Muscle of back (tissue), 3 donors: ENCODE measurements at regions not wholly inside any gene's neighbourhood (a gene's known extent, or its start where the extent isn't known, plus 50 kb on each side); places are given as distances from the start of the nearest gene placed in this dataset.

Experiments
- DNase-seq, 3 donors: peaks; one replicate each; pipeline versions ENCODE4 v3.0.0 to v3.0.0-alpha.2; 2013

DNA sequence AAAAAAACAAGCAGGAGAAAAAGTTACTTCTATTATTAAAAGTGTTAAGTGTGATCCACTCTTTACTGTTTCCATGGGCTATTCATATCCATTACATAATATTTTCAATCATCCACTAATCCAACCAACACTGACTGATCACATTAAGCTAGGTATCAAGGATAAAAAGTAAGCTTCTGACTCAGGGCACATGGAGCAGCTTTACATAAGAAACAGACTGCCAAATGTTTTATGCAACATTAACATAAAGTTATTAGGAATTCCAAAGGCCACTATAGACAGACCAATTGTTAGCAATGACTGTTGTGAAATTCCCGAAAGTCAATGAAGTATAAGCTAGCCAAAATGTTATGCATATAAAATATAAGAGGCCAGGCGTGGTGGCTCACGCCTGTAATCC lies 277.6 kb downstream of the ZEB2 start:
- no peak for DNase-seq

DNA sequence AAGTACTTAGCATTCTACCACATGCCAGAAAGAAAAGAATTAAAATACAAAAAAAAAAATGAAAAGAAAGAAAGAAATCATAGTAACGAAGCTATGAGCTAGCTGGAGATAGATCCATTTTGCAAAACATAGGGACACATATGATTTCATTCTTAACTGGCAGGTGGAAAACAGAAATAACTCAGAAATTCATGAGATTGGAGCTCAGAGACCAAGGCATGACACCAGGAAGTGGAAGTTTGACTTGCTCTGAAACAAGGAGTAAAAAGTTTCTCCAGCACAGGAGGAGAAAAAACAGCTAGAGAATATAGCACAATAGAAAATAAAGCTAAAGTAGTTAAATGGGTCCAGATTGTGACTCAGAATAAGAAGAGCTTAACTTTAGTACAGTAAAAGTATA lies 278.1 kb downstream of the ZEB2 start:
- DNase-seq, result no peak

DNA sequence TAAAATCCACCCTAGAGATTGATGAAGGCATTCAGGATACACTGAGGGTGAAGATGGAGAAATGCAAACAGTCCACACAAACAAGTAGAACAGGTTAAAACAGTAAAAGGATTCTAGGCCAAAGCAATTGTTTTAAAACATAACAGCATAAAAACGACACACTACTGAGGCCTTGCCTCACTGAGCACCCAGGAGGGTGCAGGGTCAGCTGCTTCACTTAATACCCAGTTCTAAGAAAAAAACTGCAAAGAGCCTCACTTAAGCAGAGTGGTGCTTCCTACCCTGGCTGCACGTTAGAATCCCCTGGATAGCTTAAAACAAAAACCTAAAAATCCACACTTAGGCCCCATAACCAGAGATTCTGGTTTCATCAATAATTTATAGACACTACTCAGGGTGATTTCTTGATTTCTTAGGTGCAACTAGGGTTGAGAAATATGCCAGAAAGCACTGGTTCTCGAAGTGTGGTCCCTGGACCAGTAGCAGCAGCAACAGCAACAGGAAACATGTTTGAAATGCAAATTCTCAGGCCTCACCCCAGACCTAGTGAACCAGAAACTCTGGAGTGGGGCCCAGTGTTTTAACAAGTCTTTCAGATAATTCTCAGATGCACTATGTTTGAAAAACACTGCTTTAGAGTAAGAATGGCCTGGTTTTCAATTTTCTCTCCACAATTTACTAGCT lies 279.1 kb downstream of the ZEB2 start:
- DNase-seq, result no peak

DNA sequence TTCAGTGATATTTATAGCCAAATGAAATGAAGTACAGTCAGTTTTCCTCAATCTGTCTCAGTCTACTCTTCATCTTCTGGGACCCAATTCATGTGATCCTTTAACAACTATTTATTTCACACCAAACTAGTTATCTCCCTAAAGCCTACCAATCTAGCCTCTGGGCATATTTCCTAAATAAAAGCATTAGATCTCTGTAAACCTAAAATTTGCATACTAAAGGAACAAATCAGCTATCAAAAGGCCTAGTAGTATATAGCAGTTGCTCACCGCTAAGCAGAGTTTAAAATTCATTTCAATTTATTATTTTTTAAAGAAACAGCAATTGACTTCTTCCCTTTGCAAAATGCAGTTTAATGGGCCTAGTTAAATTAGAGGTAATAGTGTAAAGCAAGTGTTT lies 280.2 kb downstream of the ZEB2 start:
- no peak for DNase-seq

DNA sequence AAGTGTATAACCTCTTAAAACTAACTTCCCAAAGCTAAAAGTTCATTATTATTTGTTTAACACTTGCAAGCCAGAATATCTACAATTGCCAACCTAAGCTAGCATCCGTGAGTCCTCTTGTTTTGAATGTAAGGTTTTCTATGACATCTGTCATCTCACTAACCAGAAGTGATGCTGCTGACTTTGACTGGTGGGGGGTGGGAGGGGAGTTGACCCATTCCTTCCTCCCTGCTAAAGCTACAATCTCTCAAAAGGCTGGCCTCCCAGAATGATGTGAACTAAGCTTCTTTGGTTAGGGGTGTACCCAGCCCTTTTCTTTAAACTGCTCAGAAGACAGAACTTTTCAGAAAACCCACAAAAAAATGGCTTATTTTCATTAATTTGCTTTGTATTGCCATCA lies 280.6 kb downstream of the ZEB2 start:
- no peak for DNase-seq

DNA sequence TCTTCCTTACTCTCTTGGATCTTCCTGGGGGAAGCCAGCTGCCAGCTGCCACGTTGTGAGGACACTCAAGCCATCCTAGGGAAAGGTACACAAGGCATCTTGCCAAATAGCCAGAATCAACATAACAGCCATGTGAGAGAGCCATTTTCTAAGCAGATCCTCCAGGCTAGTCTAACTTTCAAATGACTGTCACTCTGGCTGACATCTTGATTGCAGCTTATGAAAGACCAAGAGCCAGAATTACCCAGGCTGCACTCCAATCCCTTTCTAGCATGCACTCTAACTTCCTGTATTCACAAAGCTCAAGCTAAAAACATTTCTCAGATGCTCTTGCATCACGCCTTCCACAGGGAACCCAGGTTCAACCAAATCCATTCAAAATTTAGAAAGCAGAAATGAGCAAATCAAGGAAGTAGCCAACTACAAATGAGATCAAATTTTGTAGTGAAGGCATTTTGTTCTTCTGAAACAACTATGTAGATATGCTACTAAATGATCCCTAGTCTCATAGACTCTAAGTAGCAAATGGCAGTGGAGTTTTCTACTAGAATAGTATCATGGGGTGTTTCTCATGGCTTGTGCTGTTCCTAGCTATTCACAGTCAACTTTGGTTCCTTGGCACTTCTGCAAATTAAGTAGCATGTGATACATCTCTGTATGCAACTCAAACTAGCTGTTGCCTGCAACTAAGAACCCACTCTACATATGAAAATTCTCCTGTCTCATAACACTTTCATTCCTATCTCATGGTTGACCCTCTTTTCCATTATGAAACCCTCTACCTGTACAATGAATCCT lies 281.9 kb downstream of the ZEB2 start:
- DNase-seq, result peak in 1 of 3 donors; percentile 15

DNA sequence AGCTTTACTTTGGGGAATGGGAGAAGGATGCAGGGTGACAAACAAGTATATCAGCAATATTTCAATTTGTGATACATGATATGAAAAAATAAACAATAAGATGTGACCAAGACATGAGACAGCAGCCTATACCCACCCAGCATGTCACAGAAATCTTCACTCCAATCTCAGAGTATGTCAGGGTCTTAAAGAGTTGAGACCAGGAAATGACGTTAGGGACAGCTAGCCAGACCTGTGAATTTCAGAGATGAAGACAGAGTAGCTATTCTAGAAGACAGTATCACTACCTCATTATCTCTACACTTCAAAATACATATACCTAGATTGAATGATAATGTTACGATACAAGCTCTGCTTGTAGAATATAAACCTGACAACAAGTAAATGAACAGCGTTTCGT lies 282.8 kb downstream of the ZEB2 start:
- no peak for DNase-seq

DNA sequence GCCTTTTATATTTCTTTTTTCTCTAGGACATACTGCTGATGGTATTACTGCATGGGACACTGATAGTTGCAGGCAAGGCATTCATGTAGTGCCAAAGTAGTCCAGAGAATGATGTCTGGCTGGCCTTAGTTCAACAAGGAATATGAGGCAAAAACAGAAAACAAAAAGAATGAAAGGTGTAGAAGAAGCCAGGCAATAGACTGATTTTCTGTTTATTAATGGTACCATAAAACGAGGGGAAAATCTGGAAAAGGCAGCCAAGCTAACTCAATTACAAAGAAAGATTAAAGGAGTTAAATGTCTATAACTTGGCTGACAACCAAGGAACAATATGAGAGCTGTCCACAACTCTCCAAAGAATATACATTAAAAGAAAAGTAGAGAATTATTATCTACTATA lies 284.9 kb downstream of the ZEB2 start:
- DNase-seq, result no peak

DNA sequence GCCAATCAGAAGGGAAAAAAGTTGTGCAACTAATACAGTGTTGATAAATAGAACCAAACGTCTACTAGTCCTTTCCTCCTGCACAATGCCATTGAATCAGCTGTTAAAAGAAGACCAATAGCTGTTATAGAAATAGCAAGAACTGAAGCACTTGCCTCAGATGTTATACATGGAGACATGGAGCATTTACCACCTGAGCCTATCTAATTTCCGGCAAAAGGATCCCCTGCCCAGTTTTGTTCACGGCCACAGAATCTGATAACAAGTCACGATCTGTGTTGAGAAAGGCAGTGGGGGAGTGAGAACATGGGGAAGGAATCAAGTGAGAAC lies 285.4 kb downstream of the ZEB2 start:
- no peak for DNase-seq

DNA sequence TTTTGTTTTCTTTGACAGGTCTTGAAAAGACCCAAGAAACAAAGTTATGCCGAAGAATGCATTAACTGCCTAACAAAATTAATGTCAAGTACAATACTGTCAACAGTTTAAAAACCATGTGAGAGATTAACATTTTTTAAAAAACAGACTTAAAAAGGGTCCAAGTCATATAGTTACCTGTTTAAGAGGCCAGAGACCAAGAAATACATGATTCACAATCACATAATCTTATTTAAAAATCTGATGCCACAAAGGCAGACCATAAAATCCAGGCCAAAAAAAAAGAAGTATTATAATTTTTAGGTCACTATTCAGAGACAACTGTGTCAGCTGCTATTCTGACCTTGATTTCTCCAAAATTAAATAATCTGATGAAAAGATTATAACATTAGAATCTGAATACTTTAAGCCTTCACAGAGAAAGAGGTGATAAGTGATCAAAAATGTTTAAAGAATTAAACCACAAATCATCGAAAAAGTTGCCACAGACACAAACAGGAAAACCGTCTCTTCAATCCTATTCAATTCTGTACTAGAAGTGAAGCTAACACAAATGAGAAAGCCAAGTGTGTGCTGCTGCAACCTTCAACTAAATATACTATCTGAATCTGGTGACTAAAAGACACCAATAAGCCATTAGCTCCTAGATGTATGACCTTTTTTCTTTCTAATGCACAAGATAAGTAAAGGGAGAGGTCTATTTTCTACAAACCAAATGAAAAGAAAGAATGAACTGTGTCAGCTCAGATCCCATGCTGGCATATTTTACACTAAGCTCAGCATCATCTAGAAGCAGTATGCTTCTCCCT lies 286.0 kb downstream of the ZEB2 start:
- no peak for DNase-seq

DNA sequence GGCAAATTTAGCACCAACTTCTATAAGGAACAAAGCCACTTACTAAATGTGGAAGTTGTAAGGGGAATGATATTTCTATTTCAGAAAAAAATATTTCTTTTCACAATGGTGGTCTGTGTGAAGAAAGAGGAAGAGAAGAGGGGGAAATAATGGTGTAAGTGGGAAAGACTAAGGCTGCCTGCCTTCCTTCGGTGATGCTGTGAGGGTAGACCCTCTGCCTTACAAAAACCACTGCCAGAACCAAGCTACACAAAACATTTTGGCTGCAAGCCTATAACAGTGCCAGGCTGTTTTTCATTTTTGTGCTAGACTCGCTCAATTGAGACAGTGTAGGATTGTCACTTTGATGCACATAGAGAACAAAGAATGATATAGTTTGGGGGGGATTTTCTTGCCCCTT lies 286.6 kb downstream of the ZEB2 start:
- no peak for DNase-seq

DNA sequence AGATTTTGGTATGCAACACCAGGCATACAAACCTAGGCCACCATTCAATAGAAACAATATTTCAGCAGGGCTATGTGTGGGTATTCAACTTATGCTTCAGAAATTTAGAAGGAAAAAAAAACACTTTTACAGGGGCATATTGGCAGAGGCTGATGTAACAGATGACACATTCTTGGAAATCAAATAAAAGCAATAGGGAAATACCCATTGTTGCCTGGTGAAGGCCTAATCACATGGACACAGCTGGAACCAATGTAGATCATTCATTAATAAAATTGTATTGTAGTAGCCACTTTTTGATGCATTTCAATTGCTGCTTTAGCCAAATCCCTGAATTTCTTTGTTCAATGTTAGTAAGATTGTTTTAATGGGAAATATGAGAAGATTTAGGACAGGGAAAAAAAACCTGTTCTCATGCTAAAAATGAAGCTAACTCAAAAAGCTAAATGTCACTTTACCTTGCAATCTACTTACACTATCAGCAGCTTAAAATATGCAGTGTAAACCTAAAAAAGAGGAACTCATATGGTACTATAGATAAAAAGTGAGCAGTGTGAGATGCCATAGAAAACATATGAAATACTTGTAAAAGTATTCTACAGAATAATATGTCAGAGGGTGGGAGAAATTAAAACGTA lies 289.4 kb downstream of the ZEB2 start:
- DNase-seq, result no peak

DNA sequence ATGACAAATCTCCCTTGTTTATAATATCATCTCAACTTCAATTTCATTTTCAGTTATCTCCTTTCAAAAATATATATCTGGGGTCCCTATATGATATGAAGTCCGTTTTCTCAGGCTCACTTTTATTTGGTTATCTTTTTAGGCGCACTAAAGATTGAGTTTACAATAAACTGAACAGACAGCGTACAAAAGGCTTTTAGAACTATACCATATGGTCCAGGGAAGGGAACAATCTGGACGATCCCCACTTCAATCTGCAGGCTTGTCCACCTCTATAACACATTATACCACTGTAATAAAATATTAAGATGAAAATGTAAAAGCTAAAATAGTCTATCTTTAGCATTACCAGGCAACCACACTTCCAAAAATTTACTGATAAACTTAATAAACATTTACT lies 289.9 kb downstream of the ZEB2 start:
- no peak for DNase-seq

DNA sequence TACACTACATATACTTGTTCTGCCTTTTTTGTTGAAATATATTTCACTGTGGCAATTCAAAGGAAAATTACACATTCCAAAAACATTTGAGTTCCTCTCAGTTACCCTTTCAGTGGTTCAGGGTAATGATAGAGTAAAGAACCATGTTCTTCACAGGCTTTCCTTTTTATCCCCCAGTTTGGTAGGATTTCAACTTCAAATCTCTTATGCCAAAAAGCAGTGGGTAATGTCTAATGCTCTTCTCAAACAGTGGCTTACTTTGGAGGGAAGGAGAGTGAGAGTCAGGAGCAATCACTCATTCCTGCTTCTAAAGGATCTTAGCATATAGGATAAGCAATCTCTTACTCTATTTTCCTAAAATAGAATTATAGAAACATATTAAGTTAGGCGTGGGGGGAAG lies 290.6 kb downstream of the ZEB2 start:
- no peak for DNase-seq

DNA sequence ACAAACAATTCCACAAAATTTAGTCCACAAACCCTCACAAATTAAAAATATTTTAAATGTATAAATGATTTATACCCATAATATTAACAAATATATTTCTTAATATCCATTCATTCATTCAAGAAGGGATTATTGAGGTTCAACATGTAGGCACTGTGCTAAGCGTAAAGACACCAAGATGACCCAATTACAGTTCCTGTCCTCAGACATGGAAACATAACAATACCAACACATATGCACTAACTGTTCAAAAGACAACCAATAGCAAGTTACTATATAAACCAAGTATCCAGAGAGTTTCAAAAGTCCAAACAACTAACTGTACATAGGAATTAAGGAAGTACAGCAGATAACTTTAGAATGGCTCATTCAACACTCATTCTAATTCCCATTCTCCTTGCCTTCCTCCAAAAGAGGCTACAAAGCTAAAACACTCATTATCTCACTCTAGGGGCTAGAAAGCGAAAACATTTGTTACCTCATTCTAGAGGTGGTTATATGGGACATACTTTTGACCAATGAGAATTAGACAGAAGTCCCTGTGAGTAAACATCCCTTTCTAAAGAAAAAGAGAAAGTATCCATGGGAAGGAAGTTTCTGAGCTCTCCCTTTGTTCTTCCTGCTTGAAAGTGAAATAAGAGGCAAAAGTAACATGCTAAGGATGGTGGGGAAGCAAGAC lies 292.4 kb downstream of the ZEB2 start:
- no peak for DNase-seq

DNA sequence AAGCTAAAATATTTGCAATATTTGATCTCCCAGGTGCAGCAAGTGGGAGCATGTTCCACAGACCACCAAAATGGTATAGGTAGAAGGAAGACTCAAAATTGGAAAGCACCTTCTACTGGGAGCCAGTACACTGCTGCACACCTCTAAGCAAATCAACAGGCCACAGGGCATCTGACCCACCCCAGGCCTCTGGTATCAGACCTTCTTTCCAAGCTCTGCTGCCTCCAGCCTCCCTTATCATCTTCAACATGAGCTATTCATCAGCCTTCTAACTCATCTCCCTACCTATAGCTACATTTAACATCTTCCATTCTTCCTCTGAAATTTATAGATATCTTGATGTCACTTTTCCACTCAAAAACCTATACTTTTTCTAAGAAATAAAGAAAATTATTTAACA lies 294.8 kb downstream of the ZEB2 start:
- no peak for DNase-seq

DNA sequence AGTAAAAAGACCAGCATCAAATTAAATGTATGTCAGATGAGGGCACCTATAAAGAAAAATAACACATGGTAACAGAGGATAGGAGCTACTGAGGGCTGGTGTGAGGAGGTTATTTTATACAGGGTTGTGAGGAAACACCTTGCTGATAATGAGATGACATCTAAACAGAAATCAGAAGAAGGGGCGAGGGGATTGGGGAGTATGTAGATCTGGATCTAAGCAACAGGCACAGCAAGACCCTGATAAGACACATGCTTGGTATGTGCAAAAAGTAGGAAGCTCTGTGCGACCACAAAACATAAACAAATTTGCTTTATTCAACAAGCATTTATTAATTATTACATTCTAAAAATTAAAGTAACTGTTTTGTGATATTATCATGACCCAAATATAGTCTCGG lies 295.4 kb downstream of the ZEB2 start:
- no peak for DNase-seq

DNA sequence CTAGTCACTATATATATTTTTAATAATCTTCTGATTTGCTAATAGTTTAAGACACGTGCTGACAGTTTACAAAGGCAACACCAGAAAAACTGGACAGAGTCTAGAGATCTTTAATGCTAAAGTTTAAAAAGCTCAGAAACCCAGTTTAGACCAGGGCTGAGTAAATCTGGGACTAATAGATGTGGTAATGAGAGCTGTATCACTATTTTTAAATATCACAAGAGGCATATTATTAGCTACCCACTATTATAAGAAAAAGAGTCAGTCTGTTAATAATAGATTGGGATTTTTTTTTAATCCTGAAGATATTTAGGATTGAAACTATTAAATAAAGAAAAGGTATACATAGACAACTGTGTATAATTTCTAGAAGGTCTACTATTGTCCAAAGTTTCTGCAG lies 299.9 kb downstream of the ZEB2 start:
- no peak for DNase-seq

DNA sequence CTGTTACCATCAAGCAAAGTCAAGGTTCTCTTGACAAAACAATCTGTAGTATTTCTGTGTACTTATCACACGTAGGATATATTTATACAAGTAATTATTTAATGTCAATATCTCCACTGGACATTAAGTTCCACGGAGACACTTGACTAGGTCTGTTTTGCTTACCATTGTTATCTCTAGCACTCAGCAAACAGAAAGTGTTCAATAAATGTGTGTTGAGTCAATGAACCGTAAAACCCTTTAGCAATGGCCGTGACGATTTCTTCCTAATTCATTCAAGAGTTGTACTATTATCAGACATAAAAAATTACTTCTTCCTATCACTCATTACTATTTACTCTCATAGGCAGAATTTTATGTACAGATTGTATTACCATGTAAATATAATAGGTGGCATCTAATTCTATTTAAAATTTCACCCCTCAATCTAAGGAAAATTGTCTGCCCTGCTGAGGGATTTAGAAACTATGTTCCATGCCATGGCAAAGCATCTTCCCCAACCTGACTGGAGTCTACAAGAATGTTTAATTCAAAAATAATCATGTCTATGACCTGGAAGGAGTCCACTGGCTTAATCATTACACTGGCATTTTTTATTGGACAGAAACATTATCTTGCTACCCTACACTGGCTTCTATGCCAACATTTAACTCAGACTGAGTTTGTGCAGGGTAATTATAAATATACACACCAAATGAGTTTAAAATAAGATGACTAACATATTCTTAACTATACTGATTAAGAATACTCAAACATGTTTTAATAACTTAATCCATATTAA lies 301.9 kb downstream of the ZEB2 start:
- no peak for DNase-seq

DNA sequence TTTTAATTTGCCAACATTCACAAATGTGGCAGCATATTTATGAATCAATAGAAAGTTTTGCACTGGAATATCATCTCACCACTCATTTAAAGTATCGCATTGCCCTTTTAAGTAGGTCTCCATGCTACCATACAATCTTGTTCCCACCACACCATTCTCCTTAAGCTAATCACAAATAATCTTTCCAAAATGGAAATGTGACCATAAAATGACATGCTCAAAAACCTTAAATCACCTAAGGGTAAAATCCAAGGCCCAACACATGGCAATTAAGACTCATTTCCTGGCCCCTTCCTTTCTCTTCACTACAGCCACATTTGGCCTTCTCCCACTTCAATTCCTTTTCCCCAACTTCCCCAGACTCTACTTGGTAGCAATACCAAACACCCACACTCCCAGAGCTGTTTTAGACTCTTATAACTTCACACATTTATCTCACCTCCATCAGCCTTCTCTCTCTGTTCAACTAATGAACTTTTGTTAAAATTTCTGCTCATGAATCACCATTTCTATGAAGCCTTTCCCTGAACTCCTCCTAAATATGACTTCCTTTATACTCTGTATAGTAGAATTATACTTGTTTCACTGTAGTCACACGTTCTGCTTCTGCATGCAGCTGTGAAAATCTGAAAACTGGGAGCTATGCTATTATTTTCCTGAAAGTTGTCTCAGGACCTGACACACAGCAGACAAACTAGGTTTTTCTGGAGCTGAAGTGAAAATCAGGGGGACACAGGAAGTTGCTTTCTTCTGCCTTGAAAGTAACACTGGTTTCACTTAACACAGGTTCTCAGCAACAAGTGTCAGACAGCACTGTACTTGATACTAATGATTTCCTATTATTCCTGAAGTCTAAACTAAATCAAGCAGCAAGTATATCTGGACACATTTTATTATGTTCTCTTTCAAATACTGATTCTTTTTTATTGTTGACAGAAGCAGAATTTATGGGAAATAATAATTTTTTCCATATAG lies 303.9 kb downstream of the ZEB2 start:
- no peak for DNase-seq
